ENCODE measurements at regions not wholly inside any gene's neighbourhood (a gene's known extent, or its start where the extent isn't known, plus 50 kb on each side); places are given as distances from the start of the nearest gene placed in this dataset.
"Not testable (repeated sequence)": the region's sequence is repeated elsewhere in the genome, so short reads cannot be mapped to it uniquely, and the experiment has no call there.

- no peak for DNase-seq (ENCODE audit: extremely low spot score)
- ChIA-PET POLR2A (no interaction called here), CTCF (no interaction called here)
- TF ChIP-seq PKNOX1 (IDR thresholded peaks at IDR 0.05) (no peak), ARNT (IDR thresholded peaks at IDR 0.05) (no peak), SUZ12 (IDR thresholded peaks at IDR 0.05) (no peak), FOXM1 (IDR thresholded peaks at IDR 0.05; ENCODE audit: borderline replicate concordance) (no peak), TARDBP (IDR thresholded peaks at IDR 0.05) (no peak), FOXA1 (IDR thresholded peaks at IDR 0.05) (no peak), ZNF384 (IDR thresholded peaks at IDR 0.05) (no peak), HDGF (IDR thresholded peaks at IDR 0.05; ENCODE audit: borderline replicate concordance) (no peak), CTBP1 (IDR thresholded peaks at IDR 0.05; ENCODE audit: borderline replicate concordance) (no peak), LEF1 (IDR thresholded peaks at IDR 0.05; ENCODE audit: borderline replicate concordance) (no peak), BHLHE40 (IDR thresholded peaks at IDR 0.05; ENCODE audit: borderline replicate concordance) (no peak), L3MBTL2 (conservative IDR thresholded peaks at IDR 0.05) (no peak), SP1 (IDR thresholded peaks at IDR 0.05) (no peak)
Observed at GRCh38 chr15:49731187-49732099, 110.6 kb downstream of the DTWD1 start.

- CTCF ChIA-PET; DNase-seq (ENCODE audit: extremely low spot score); POLR2A ChIA-PET: not testable (repeated sequence)
Observed at GRCh38 chr15:49732109-49732508, 111.3 kb downstream of the DTWD1 start.

- POLR2A ChIA-PET; DNase-seq (ENCODE audit: extremely low spot score); CTCF ChIA-PET: not testable (repeated sequence)
Observed at GRCh38 chr15:49734089-49734488, 113.2 kb downstream of the DTWD1 start.

GRCh38 chr15:49734831-49735508 is 114.1 kb downstream of the DTWD1 start:
- ChIA-PET CTCF (no interaction called here), POLR2A (no interaction called here)
- no peak for DNase-seq (ENCODE audit: extremely low spot score)
- TF ChIP-seq ZNF384 (IDR thresholded peaks at IDR 0.05) (no peak), SP1 (IDR thresholded peaks at IDR 0.05) (no peak), ELF4 (IDR thresholded peaks at IDR 0.05) (no peak), FOXA1 (IDR thresholded peaks at IDR 0.05) (no peak), NFRKB (IDR thresholded peaks at IDR 0.05) (no peak), LEF1 (IDR thresholded peaks at IDR 0.05; ENCODE audit: borderline replicate concordance) (no peak), TARDBP (IDR thresholded peaks at IDR 0.05) (no peak), HDGF (IDR thresholded peaks at IDR 0.05; ENCODE audit: borderline replicate concordance) (no peak), L3MBTL2 (conservative IDR thresholded peaks at IDR 0.05) (no peak), BHLHE40 (IDR thresholded peaks at IDR 0.05; ENCODE audit: borderline replicate concordance) (no peak)

GRCh38 chr15:49737127-49737526 is 116.3 kb downstream of the DTWD1 start:
- TF ChIP-seq TARDBP (IDR thresholded peaks at IDR 0.05) (no peak), FOXA1 (IDR thresholded peaks at IDR 0.05) (no peak), ARNT (IDR thresholded peaks at IDR 0.05) (no peak), FOXK2 (IDR thresholded peaks at IDR 0.05) (no peak), SUZ12 (IDR thresholded peaks at IDR 0.05) (no peak), LEF1 (IDR thresholded peaks at IDR 0.05; ENCODE audit: borderline replicate concordance) (no peak), CTBP1 (IDR thresholded peaks at IDR 0.05; ENCODE audit: borderline replicate concordance) (no peak)
- ChIA-PET CTCF (no interaction called here), POLR2A (no interaction called here)
- no peak for DNase-seq (ENCODE audit: extremely low spot score)

GRCh38 chr15:49741712-49742111 is 120.9 kb downstream of the DTWD1 start:
- ChIA-PET CTCF (no interaction called here), POLR2A (no interaction called here)
- TF ChIP-seq FOXA1 (IDR thresholded peaks at IDR 0.05): no peak
- no peak for TF ChIP-seq PKNOX1 (IDR thresholded peaks at IDR 0.05)
- TF ChIP-seq L3MBTL2 (conservative IDR thresholded peaks at IDR 0.05): no peak
- TF ChIP-seq BHLHE40 (IDR thresholded peaks at IDR 0.05; ENCODE audit: borderline replicate concordance): no peak
- no peak for TF ChIP-seq HDGF (IDR thresholded peaks at IDR 0.05; ENCODE audit: borderline replicate concordance)
- TF ChIP-seq TARDBP (IDR thresholded peaks at IDR 0.05): no peak
- TF ChIP-seq FOXM1 (IDR thresholded peaks at IDR 0.05; ENCODE audit: borderline replicate concordance): no peak
- no peak for TF ChIP-seq SP1 (IDR thresholded peaks at IDR 0.05)
- TF ChIP-seq NFRKB (IDR thresholded peaks at IDR 0.05): no peak
- no peak for TF ChIP-seq CTBP1 (IDR thresholded peaks at IDR 0.05; ENCODE audit: borderline replicate concordance)
- TF ChIP-seq FOXK2 (IDR thresholded peaks at IDR 0.05): no peak
- no peak for TF ChIP-seq LEF1 (IDR thresholded peaks at IDR 0.05; ENCODE audit: borderline replicate concordance)
- no peak for DNase-seq (ENCODE audit: extremely low spot score)

GRCh38 chr15:49742381-49742780 is 121.5 kb downstream of the DTWD1 start:
- POLR2A ChIA-PET: no interaction called here

More at GRCh38 chr15:49742381-49742780, 121.5 kb downstream of the DTWD1 start:
- no peak for DNase-seq (ENCODE audit: extremely low spot score)
- CTCF ChIA-PET: no interaction called here
- TF ChIP-seq FOXM1 (IDR thresholded peaks at IDR 0.05; ENCODE audit: borderline replicate concordance) (no peak), ZNF384 (IDR thresholded peaks at IDR 0.05) (no peak), BHLHE40 (IDR thresholded peaks at IDR 0.05; ENCODE audit: borderline replicate concordance) (no peak), ELF4 (IDR thresholded peaks at IDR 0.05) (no peak), L3MBTL2 (conservative IDR thresholded peaks at IDR 0.05) (no peak), PKNOX1 (IDR thresholded peaks at IDR 0.05) (no peak), ARNT (IDR thresholded peaks at IDR 0.05) (no peak), SP1 (IDR thresholded peaks at IDR 0.05) (no peak), HDGF (IDR thresholded peaks at IDR 0.05; ENCODE audit: borderline replicate concordance) (no peak), CTBP1 (IDR thresholded peaks at IDR 0.05; ENCODE audit: borderline replicate concordance) (no peak), FOXK2 (IDR thresholded peaks at IDR 0.05) (no peak), LEF1 (IDR thresholded peaks at IDR 0.05; ENCODE audit: borderline replicate concordance) (no peak), NFRKB (IDR thresholded peaks at IDR 0.05) (no peak)
